SK-N-SH (cell line): ENCODE measurements at regions not wholly inside any gene's neighbourhood (a gene's known extent, or its start where the extent isn't known, plus 50 kb on each side); places are given as distances from the start of the nearest gene placed in this dataset.

Experiments
- CHD2 ChIP-seq: fragments of 150-350 bp; IDR thresholded peaks from 2 replicates; pipeline ENCODE4 v1.6.1; 2018; ENCODE audit warnings: low read length; ENCODE audit not compliant: partially characterized antibody
- TAF1 ChIP-seq: IDR thresholded peaks from 2 replicates; pipeline ENCODE4 v1.6.1; 2012; ENCODE audit warnings: low read depth, mild to moderate bottlenecking, low read length, moderate library complexity, borderline replicate concordance
- TCF12 ChIP-seq: IDR thresholded peaks from 2 replicates; pipeline ENCODE4 v1.4.0; 2012
- TF ChIP-seq, protein P1 (sequence below): fragments of 200-600 bp; sonication (generic); IDR thresholded peaks from 2 replicates; pipeline ENCODE4 v1.6.1; 2017; ENCODE audit warnings: antibody characterized with exemption, mild to moderate bottlenecking, moderate library complexity
- TF ChIP-seq, protein P2 (sequence below): IDR thresholded peaks from 2 replicates; pipeline ENCODE4 v1.4.0; 2012; ENCODE audit warnings: low read depth

DNA sequence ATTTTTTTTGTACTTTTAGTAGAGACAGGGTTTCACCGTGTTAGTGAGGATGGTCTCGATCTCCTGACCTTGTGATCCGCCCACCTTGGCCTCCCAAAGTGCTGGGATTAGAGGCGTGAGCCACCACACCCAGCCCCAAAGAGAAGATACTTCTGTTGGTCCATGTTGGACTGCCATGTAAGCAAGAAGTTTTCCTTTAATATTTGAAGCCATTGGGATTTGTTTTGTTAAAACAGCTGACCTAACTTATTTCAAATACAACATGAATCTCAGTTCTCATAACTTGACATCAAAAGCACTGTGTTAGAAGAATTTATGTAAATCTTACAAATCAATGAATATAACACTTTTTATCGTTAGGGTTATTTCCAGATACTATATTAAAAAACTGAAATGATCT lies 302.4 kb downstream of the SDHAF3 start:
- TF ChIP-seq, protein P1, sequence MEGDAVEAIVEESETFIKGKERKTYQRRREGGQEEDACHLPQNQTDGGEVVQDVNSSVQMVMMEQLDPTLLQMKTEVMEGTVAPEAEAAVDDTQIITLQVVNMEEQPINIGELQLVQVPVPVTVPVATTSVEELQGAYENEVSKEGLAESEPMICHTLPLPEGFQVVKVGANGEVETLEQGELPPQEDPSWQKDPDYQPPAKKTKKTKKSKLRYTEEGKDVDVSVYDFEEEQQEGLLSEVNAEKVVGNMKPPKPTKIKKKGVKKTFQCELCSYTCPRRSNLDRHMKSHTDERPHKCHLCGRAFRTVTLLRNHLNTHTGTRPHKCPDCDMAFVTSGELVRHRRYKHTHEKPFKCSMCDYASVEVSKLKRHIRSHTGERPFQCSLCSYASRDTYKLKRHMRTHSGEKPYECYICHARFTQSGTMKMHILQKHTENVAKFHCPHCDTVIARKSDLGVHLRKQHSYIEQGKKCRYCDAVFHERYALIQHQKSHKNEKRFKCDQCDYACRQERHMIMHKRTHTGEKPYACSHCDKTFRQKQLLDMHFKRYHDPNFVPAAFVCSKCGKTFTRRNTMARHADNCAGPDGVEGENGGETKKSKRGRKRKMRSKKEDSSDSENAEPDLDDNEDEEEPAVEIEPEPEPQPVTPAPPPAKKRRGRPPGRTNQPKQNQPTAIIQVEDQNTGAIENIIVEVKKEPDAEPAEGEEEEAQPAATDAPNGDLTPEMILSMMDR, result no peak
- no peak for TF ChIP-seq TAF1
- TF ChIP-seq, protein P2, sequence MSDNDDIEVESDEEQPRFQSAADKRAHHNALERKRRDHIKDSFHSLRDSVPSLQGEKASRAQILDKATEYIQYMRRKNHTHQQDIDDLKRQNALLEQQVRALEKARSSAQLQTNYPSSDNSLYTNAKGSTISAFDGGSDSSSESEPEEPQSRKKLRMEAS, result no peak
- TF ChIP-seq TCF12, result no peak
- no peak for TF ChIP-seq CHD2
